GM21737 (cell line): ENCODE measurements at regions not wholly inside any gene's neighbourhood (a gene's known extent, or its start where the extent isn't known, plus 50 kb on each side); places are given as distances from the start of the nearest gene placed in this dataset.
"Not testable (repeated sequence)": the region's sequence is repeated elsewhere in the genome, so short reads cannot be mapped to it uniquely, and the experiment has no call there.

Experiments
- ATAC-seq: cut with Tn5 transposase; IDR thresholded peaks from one replicate; pipeline ENCODE4 v1.9.1; 2021; ENCODE audit warnings: mild to moderate bottlenecking, moderate library complexity; ENCODE audit not compliant: unreplicated experiment

- ATAC-seq: not testable (repeated sequence)
These were observed 1353.9 kb upstream of the CDH18 start for GRCh38 chr5:21341948-21342261.

GRCh38 chr5:21341203-21341947, 1353.4 kb upstream of the CDH18 start:
- not testable (repeated sequence) for ATAC-seq

- ATAC-seq: not testable (repeated sequence)
These were observed 1352.2 kb upstream of the CDH18 start for GRCh38 chr5:21340233-21340632.

- not testable (repeated sequence) for ATAC-seq
These were observed 1348.5 kb upstream of the CDH18 start for GRCh38 chr5:21336478-21336877.

- ATAC-seq: not testable (repeated sequence)
These were observed 1327.4 kb upstream of the CDH18 start for GRCh38 chr5:21315376-21315775.

GRCh38 chr5:21301205-21301604, 1313.2 kb upstream of the CDH18 start:
- ATAC-seq: not testable (repeated sequence)

- not testable (repeated sequence) for ATAC-seq
These were observed 1286.4 kb upstream of the CDH18 start for GRCh38 chr5:21274361-21274760.

- no peak for ATAC-seq
These were observed 1275.4 kb upstream of the CDH18 start for GRCh38 chr5:21263361-21263760.

- no peak for ATAC-seq
These were observed 1266.2 kb upstream of the CDH18 start for GRCh38 chr5:21254161-21254560.

- ATAC-seq: no peak
These were observed 1257.0 kb upstream of the CDH18 start for GRCh38 chr5:21244982-21245381.

- no peak for ATAC-seq
These were observed 1250.8 kb upstream of the CDH18 start for GRCh38 chr5:21238786-21239185.

- no peak for ATAC-seq
These were observed 1249.5 kb upstream of the CDH18 start for GRCh38 chr5:21237461-21237860.

- ATAC-seq: no peak
These were observed 1249.0 kb upstream of the CDH18 start for GRCh38 chr5:21236971-21237427.

- ATAC-seq: no peak
These were observed 1248.1 kb upstream of the CDH18 start for GRCh38 chr5:21236104-21236503.

GRCh38 chr5:21225223-21226064, 1237.4 kb upstream of the CDH18 start:
- ATAC-seq: no peak

- no peak for ATAC-seq
These were observed 1233.6 kb upstream of the CDH18 start for GRCh38 chr5:21221616-21222015.

- ATAC-seq: no peak
These were observed 1232.0 kb upstream of the CDH18 start for GRCh38 chr5:21219966-21220365.

- no peak for ATAC-seq
These were observed 1231.3 kb upstream of the CDH18 start for GRCh38 chr5:21219251-21219650.

- ATAC-seq: no peak
These were observed 1224.0 kb upstream of the CDH18 start for GRCh38 chr5:21212026-21212425.

- no peak for ATAC-seq
These were observed 1221.4 kb upstream of the CDH18 start for GRCh38 chr5:21209409-21209808.

- no peak for ATAC-seq
These were observed 1211.1 kb upstream of the CDH18 start for GRCh38 chr5:21199087-21199486.

GRCh38 chr5:21195145-21195544, 1207.1 kb upstream of the CDH18 start:
- no peak for ATAC-seq
